ENCODE measurements at regions not wholly inside any gene's neighbourhood (a gene's known extent, or its start where the extent isn't known, plus 50 kb on each side); places are given as distances from the start of the nearest gene placed in this dataset.

DNA sequence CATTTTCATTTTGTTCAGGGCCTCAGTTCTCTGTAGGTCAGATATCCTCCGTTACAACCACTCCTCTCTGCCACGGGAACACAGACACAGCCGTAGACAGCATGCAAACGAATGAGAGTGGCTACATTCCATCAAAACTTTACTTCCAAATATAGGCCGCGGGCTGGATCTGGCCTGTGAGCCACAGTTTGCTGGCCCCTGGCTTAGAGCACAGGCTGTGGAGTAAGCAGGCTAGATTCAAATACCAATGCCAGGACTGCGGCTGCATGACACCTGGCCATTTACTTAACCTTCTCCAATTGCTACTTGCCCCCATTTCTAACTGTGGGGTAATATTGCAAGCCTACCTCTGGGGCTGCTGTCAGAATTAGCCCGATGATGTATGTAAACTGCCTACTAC is 325.8 kb upstream of the POU3F3 start:
- Histone ChIP-seq H3K36me3 (no peaks in the 10 kb centered on the region), H3K9me3 (no peaks in the 10 kb centered on the region), H3K27ac (no peak overlapping the region), H3K4me1 (no peaks in the 10 kb centered on the region), H3K27me3 (no peaks in the 10 kb centered on the region), H3K4me3 (no peak overlapping the region)
- WGBS = 77% methylated on average over 8 of the region's 8 CpGs
- TF ChIP-seq EP300 (IDR thresholded peaks at IDR 0.05) = no peak
- TF ChIP-seq POLR2AphosphoS5 (IDR thresholded peaks at IDR 0.05) = no peak
- TF ChIP-seq, protein P1, sequence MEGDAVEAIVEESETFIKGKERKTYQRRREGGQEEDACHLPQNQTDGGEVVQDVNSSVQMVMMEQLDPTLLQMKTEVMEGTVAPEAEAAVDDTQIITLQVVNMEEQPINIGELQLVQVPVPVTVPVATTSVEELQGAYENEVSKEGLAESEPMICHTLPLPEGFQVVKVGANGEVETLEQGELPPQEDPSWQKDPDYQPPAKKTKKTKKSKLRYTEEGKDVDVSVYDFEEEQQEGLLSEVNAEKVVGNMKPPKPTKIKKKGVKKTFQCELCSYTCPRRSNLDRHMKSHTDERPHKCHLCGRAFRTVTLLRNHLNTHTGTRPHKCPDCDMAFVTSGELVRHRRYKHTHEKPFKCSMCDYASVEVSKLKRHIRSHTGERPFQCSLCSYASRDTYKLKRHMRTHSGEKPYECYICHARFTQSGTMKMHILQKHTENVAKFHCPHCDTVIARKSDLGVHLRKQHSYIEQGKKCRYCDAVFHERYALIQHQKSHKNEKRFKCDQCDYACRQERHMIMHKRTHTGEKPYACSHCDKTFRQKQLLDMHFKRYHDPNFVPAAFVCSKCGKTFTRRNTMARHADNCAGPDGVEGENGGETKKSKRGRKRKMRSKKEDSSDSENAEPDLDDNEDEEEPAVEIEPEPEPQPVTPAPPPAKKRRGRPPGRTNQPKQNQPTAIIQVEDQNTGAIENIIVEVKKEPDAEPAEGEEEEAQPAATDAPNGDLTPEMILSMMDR (IDR thresholded peaks at IDR 0.05) = no peak
- no peak for TF ChIP-seq POLR2A (IDR thresholded peaks at IDR 0.05)
- DNase-seq (ENCODE audit: low spot score in 2 of 2) = no peak

DNA sequence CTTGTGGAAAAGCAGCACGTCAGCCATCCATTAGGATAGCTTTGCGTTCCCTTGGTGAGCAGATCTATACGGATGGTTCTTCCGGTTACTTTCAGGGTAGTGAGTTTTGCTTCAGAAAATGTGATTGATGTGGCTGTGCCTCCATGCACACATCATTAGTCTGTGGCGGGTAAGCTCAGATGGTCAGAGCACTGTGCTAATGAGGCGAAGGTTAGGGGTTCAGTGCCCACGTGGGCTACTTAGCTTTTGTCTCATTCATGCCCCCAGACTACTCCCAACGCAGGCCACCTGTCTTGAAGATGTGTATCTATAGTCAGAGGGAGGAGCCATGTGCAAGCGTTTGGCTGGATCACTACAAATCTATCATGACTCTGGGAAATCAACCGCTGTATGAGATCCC is 322.8 kb upstream of the POU3F3 start:
- Histone ChIP-seq H3K36me3 (no peaks in the 10 kb centered on the region), H3K27me3 (no peaks in the 10 kb centered on the region), H3K27ac (no peak overlapping the region), H3K4me1 (no peaks in the 10 kb centered on the region), H3K4me3 (no peak overlapping the region), H3K9me3 (no peaks in the 10 kb centered on the region)
- no peak for DNase-seq (ENCODE audit: low spot score in 2 of 2)
- 88% methylated on average over 10 of the region's 10 CpGs for WGBS
- no peak for TF ChIP-seq POLR2AphosphoS5 (IDR thresholded peaks at IDR 0.05)
- TF ChIP-seq, protein P1 (IDR thresholded peaks at IDR 0.05) = no peak
- TF ChIP-seq EP300 (IDR thresholded peaks at IDR 0.05) = no peak
- no peak for TF ChIP-seq POLR2A (IDR thresholded peaks at IDR 0.05)

DNA sequence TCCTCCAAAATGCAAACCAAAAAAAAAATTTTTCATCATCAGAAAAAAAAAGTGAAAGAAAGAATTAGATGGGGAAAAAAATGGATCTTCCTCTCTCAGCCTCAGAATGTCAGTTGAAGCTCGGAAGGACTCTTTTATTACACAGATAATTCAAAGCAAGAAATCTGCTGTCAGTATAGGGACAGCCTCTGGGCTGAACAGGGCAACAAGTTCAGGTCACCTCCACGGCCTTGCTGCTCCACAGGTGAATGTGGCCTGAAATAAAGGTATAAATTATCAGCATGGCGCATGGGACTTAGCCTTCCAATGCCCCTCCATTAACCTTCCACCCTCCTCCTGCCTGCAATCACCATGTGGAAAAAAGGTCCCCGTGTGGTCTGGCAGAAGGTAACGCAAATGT is 316.8 kb upstream of the POU3F3 start:
- TF ChIP-seq, protein P1 (IDR thresholded peaks at IDR 0.05) = no peak
- TF ChIP-seq POLR2A (IDR thresholded peaks at IDR 0.05) = no peak
- no peak for TF ChIP-seq POLR2AphosphoS5 (IDR thresholded peaks at IDR 0.05)
- no peak for TF ChIP-seq EP300 (IDR thresholded peaks at IDR 0.05)
- WGBS = 73% methylated on average over 5 of the region's 5 CpGs
- no peaks in the 10 kb centered on the region for H3K4me1 ChIP-seq

DNA sequence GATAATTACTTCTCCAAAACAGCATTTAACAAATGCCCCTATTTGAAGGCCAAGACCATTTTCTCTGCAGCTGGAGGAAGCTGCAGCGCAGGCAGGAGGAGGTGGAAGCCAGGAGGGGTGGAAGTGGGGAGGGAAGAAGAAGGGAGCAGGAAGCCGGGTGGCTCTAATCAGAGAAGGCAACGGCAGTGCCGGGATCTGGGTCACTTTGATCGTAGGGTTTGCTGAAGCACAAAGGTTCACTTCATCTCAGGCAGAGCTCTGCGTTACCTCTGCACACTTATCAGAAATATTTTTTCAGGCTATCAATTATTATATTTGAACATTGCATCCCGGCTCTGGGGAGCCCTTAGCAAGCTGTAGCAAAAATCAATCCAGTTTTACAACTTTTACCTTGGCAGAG is 315.8 kb upstream of the POU3F3 start:
- no peak for TF ChIP-seq EP300 (IDR thresholded peaks at IDR 0.05)
- TF ChIP-seq, protein P1 (IDR thresholded peaks at IDR 0.05) = no peak
- TF ChIP-seq POLR2A (IDR thresholded peaks at IDR 0.05) = no peak
- no peak for TF ChIP-seq POLR2AphosphoS5 (IDR thresholded peaks at IDR 0.05)
- H3K9me3 ChIP-seq = no peaks in the 10 kb centered on the region
- DNase-seq (ENCODE audit: low spot score in 2 of 2) = no peak
- H3K27me3 ChIP-seq = no peaks in the 10 kb centered on the region
- H3K27ac ChIP-seq = no peak overlapping the region
- WGBS = 12% methylated on average over 7 of the region's 7 CpGs
- H3K36me3 ChIP-seq = no peaks in the 10 kb centered on the region
- no peaks in the 10 kb centered on the region for H3K4me1 ChIP-seq
- no peak overlapping the region for H3K4me3 ChIP-seq

More for the DNA sequence above, 316.8 kb upstream of the POU3F3 start:
- Histone ChIP-seq H3K27ac (no peak overlapping the region), H3K4me3 (no peak overlapping the region), H3K27me3 (no peaks in the 10 kb centered on the region), H3K9me3 (no peaks in the 10 kb centered on the region), H3K36me3 (no peaks in the 10 kb centered on the region)
- DNase-seq (ENCODE audit: low spot score in 2 of 2) = no peak

DNA sequence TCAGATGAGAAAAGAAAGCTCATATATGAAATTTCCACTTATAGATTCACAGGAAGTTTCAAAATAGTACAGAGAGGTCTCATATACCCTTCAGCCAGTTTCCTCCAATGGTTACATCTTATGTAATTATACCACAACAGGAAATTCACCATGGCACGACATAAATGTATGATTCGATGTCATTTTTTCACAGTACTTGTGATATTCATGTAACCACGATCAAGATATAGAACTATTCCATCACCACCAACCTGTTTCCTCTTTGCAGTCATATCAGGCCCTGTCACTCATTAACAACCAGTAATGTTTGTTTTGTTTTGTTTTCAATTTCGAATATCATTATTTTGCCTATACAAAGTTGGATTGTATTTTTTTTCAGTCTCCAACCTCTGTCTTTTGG is 314.3 kb upstream of the POU3F3 start:
- H3K27ac ChIP-seq = no peak overlapping the region
- no peaks in the 10 kb centered on the region for H3K9me3 ChIP-seq
- no peaks in the 10 kb centered on the region for H3K27me3 ChIP-seq
- H3K4me3 ChIP-seq = no peak overlapping the region
- 66% methylated on average over 4 of the region's 4 CpGs for WGBS
- H3K4me1 ChIP-seq = no peaks in the 10 kb centered on the region
- H3K36me3 ChIP-seq = no peaks in the 10 kb centered on the region
- no peak for DNase-seq (ENCODE audit: low spot score in 2 of 2)
- no peak for TF ChIP-seq EP300 (IDR thresholded peaks at IDR 0.05)
- TF ChIP-seq POLR2AphosphoS5 (IDR thresholded peaks at IDR 0.05) = no peak
- TF ChIP-seq, protein P1 (IDR thresholded peaks at IDR 0.05) = no peak
- TF ChIP-seq POLR2A (IDR thresholded peaks at IDR 0.05) = no peak
